Lower leg skin (tissue), 3 donors: ENCODE measurements at regions not wholly inside any gene's neighbourhood (a gene's known extent, or its start where the extent isn't known, plus 50 kb on each side); places are given as distances from the start of the nearest gene placed in this dataset.

Experiments
- POLR2A ChIP-seq, 2 donors: fragments of 450-650 bp; IDR thresholded peaks; one replicate each; pipeline ENCODE4 v1.6.1; 2016 to 2017; ENCODE audit warnings: antibody characterized with exemption in 2 of 2, mild to moderate bottlenecking in 1 of 2, moderate library complexity in 1 of 2
- TF ChIP-seq, protein P1 (sequence below), 3 donors: fragments of 450-650 bp; IDR thresholded peaks; one replicate each; pipeline ENCODE4 v1.5.1; 2016; ENCODE audit warnings: antibody characterized with exemption in 3 of 3, mild to moderate bottlenecking in 3 of 3, moderate library complexity in 2 of 3

DNA sequence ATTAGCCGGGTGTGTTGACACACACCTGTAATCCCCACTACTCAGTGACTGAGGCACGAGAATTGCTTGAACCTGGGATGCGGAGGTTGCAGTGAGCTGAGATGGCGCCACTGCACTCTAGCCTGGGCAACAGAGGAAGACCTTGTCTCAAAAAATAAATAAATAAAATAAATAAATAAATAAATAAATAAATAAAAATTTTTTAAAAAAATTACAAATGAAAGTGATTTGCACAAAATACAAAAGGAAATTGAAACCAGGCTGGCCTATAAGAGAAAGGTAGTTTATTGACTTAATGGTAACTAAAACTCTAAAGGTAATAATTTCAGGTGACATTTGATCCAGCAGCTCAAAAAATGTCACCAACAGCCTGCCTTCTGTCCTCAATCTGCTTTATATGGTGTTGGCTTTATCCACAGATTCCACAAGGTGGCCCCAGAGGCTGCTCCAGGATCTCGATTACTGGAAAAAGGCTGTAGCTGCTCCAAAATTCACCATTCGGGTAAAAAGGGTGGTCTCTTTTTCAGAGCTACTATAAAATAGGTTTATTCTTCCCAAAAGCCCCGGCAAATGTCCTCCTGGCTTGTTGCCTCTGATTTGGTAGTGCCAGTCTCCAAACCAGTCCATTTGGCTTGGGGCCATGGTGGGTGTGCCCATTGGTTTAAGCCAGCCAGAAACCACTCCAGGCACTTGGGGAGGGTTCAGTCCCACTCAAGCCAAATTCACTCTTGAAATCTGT, 61.4 kb upstream of the TRIM2 start:
- TF ChIP-seq, protein P1, sequence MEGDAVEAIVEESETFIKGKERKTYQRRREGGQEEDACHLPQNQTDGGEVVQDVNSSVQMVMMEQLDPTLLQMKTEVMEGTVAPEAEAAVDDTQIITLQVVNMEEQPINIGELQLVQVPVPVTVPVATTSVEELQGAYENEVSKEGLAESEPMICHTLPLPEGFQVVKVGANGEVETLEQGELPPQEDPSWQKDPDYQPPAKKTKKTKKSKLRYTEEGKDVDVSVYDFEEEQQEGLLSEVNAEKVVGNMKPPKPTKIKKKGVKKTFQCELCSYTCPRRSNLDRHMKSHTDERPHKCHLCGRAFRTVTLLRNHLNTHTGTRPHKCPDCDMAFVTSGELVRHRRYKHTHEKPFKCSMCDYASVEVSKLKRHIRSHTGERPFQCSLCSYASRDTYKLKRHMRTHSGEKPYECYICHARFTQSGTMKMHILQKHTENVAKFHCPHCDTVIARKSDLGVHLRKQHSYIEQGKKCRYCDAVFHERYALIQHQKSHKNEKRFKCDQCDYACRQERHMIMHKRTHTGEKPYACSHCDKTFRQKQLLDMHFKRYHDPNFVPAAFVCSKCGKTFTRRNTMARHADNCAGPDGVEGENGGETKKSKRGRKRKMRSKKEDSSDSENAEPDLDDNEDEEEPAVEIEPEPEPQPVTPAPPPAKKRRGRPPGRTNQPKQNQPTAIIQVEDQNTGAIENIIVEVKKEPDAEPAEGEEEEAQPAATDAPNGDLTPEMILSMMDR (IDR thresholded peaks at IDR 0.05), result no peak
- TF ChIP-seq POLR2A (IDR thresholded peaks at IDR 0.05), result no peak
